ENCODE measurements at regions not wholly inside any gene's neighbourhood (a gene's known extent, or its start where the extent isn't known, plus 50 kb on each side); places are given as distances from the start of the nearest gene placed in this dataset.

DNA sequence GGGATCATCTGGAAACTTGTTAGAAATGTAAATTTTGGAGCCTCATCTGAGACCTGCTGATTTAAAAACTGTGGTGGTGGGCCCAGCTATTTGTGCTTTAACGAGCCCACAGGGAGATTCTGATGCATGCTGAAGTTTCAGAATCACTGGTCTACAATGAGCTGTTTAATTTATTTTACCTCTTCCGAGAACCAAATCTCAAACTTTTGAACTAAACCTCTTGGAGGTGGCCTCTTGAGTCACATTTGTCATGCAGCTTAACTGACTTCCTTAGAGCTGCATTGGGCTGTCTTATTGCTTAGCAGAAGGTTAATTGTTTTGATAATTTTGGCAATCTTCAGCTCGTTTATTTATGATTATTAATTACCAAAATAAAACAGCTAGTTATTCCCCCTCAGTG lies 112.1 kb upstream of the NPHP3 start:
- DNase-seq: no peak
- no peaks in the 10 kb centered on the region for H3K4me1 ChIP-seq
- 47 to 73% methylated on average over 3 of the region's 3 CpGs for WGBS, 2 donors
- no peaks in the 10 kb centered on the region for H3K27me3 ChIP-seq
- no peaks in the 10 kb centered on the region for H3K36me3 ChIP-seq (ENCODE audit: low read depth, missing control alignments)
- H3K9me3 ChIP-seq: no peaks in the 10 kb centered on the region
- no peak overlapping the region for H3K27ac ChIP-seq
- no peak overlapping the region for H3K4me3 ChIP-seq
- intact Hi-C loops (cut with DNase I; ENCODE audit: low total_unique reads): no loop called here
- TF ChIP-seq, protein P1, sequence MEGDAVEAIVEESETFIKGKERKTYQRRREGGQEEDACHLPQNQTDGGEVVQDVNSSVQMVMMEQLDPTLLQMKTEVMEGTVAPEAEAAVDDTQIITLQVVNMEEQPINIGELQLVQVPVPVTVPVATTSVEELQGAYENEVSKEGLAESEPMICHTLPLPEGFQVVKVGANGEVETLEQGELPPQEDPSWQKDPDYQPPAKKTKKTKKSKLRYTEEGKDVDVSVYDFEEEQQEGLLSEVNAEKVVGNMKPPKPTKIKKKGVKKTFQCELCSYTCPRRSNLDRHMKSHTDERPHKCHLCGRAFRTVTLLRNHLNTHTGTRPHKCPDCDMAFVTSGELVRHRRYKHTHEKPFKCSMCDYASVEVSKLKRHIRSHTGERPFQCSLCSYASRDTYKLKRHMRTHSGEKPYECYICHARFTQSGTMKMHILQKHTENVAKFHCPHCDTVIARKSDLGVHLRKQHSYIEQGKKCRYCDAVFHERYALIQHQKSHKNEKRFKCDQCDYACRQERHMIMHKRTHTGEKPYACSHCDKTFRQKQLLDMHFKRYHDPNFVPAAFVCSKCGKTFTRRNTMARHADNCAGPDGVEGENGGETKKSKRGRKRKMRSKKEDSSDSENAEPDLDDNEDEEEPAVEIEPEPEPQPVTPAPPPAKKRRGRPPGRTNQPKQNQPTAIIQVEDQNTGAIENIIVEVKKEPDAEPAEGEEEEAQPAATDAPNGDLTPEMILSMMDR (IDR thresholded peaks at IDR 0.05): no peak
- TF ChIP-seq POLR2A (IDR thresholded peaks at IDR 0.05): no peak

DNA sequence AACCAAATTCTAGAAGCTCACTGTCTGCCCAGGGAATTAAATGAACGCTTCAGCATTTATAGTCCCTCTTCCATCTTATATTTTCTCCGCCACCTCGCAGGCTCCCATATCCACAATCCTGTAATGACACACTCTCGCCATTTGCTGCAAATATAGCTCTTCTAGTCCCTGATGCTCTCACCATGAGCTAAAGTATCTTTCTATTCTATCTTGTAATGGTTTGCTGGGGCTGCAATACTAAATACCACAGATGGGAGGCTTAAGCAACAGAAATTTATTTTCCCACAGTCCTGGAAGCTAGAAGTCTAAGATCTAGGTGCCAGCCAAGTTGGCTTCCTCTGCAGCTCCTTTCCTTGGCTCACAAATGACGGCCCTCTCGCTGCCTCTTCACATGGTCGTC lies 106.9 kb upstream of the NPHP3 start:
- Histone ChIP-seq H3K36me3 (ENCODE audit: low read depth, missing control alignments) (no peaks in the 10 kb centered on the region), H3K27ac (no peak overlapping the region), H3K4me3 (no peak overlapping the region), H3K27me3 (no peaks in the 10 kb centered on the region), H3K4me1 (no peaks in the 10 kb centered on the region), H3K9me3 (no peaks in the 10 kb centered on the region)
- TF ChIP-seq, protein P1 (IDR thresholded peaks at IDR 0.05): no peak
- TF ChIP-seq POLR2A (IDR thresholded peaks at IDR 0.05): no peak
- 91% methylated on average over 7 of the region's 7 CpGs for WGBS, 2 donors
- DNase-seq: no peak
- intact Hi-C loops (cut with DNase I; ENCODE audit: low total_unique reads): no loop called here

DNA sequence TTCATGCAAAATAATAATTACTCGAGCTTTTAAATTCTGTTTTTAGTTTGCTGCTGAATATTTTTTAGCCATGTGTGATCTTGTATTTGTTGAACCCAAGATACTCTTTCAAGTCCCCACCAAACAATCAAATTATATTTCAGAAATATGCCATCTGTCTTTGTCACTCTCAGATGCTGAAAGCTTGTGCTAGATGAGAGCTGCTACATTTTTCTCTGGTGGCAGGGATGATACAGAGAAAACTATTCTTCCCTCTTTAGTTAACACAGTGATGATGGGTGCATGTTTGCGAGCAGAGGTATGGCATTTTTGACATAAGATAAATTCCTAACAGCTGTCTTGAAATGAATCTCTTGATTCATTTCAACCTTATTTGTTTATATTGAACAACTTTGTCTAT lies 100.6 kb upstream of the NPHP3 start:
- WGBS, 2 donors: 78 to 85% methylated on average over 2 of the region's 2 CpGs
- Histone ChIP-seq H3K4me1 (no peaks in the 10 kb centered on the region), H3K9me3 (no peaks in the 10 kb centered on the region), H3K4me3 (no peak overlapping the region), H3K27ac (no peak overlapping the region), H3K36me3 (ENCODE audit: low read depth, missing control alignments) (no peaks in the 10 kb centered on the region), H3K27me3 (no peaks in the 10 kb centered on the region)
- TF ChIP-seq POLR2A (IDR thresholded peaks at IDR 0.05): no peak
- TF ChIP-seq, protein P1 (IDR thresholded peaks at IDR 0.05): no peak
- DNase-seq: no peak
- intact Hi-C loops (cut with DNase I; ENCODE audit: low total_unique reads): no loop called here

DNA sequence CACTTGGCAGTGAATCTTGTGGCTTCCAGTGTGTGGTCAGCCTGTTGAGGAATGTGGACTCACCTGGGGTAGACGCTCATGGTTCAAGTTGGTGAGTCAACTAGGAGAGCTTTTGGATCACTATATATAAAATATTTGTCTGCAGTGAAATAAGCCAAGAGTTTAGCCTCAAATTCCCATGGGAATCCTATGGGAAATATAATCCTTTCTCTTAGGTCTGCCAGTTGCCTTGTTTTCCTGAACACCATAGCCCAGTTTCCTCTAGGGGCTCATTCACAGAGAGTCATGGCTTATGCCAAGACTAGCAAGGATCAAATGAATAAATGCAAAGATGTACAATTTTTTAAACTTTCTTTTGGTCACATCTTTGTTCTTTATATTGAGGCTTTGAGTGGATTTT lies 100.1 kb upstream of the NPHP3 start:
- no peaks in the 10 kb centered on the region for H3K36me3 ChIP-seq (ENCODE audit: low read depth, missing control alignments)
- no peak for TF ChIP-seq POLR2A (IDR thresholded peaks at IDR 0.05)
- H3K4me1 ChIP-seq: no peaks in the 10 kb centered on the region
- intact Hi-C loops (cut with DNase I; ENCODE audit: low total_unique reads): no loop called here
- no peaks in the 10 kb centered on the region for H3K9me3 ChIP-seq
- no peak overlapping the region for H3K4me3 ChIP-seq
- no peak for DNase-seq
- no peak overlapping the region for H3K27ac ChIP-seq
- 76 to 92% methylated on average over 1 of the region's 1 CpG for WGBS, 2 donors
- no peaks in the 10 kb centered on the region for H3K27me3 ChIP-seq

DNA sequence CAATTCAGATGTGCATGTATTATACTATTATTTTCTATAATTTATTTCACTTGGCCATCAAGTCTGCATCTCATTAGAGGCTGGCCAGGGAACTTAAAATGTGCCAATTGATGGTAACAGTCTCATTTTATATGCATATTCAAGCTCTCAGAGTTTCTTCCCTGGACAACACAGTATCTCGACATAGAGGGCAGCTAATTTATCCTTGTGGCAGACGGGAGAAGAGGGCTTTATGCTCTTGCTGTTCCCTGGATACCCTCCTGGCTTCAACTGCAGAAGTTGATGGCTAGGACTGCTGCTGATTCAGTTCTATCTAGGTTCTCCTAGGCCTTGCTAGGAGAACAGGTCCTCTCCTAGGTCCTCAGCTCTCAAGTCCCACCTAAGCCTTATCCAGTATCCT lies 99.1 kb upstream of the NPHP3 start:
- WGBS, 2 donors: 76 to 94% methylated on average over 2 of the region's 2 CpGs
- no peak for DNase-seq

More for the DNA sequence above, 99.1 kb upstream of the NPHP3 start:
- Histone ChIP-seq H3K9me3 (no peaks in the 10 kb centered on the region), H3K27ac (no peak overlapping the region), H3K36me3 (ENCODE audit: low read depth, missing control alignments) (no peaks in the 10 kb centered on the region), H3K4me1 (no peaks in the 10 kb centered on the region), H3K27me3 (no peaks in the 10 kb centered on the region), H3K4me3 (no peak overlapping the region)
- intact Hi-C loops (cut with DNase I; ENCODE audit: low total_unique reads): no loop called here
- TF ChIP-seq, protein P1 (IDR thresholded peaks at IDR 0.05): no peak
- no peak for TF ChIP-seq POLR2A (IDR thresholded peaks at IDR 0.05)

Data from testis (tissue), 2 donors.